ENCODE measurements at regions not wholly inside any gene's neighbourhood (a gene's known extent, or its start where the extent isn't known, plus 50 kb on each side); places are given as distances from the start of the nearest gene placed in this dataset.

GRCh38 chr6:19972221-19972620 is 135.1 kb downstream of the ID4 start:
- H3K4me2 ChIP-seq (ENCODE audit: insufficient read depth in 1 of 2, low read depth in 2 of 2, low read length in 2 of 2) = no peak overlapping the region
- no peak overlapping the region for H4K91ac ChIP-seq (replicated peaks; ENCODE audit: insufficient read length, low read length)
- H3K9me3 ChIP-seq (ENCODE audit: insufficient read depth in 2 of 2, low read depth in 1 of 2, low read length in 1 of 2) = no peaks in the 10 kb centered on the region
- no peaks in the 10 kb centered on the region for H3K27me3 ChIP-seq (replicated peaks in 1 of 4; ENCODE audit: control insufficient read depth in 3 of 4, extremely low read depth in 1 of 4, insufficient read depth in 3 of 4, low read length in 3 of 4)
- WGBS, 2 experiments (ENCODE audit: extremely low coverage in 1 of 2, insufficient coverage in 1 of 2, insufficient read length in 1 of 2, insufficient replicate concordance in 2 of 2, low coverage in 1 of 2, low lambda C conversion rate in 2 of 2, missing lambda C conversion rate in 1 of 2) = 79% methylated on average over 1 of the region's 1 CpG; no CpG with 5 or more reads in 1 of the 2 experiments
- FAIRE-seq (no peak), DNase-seq (ENCODE audit: low read depth in 1 of 2, low spot score in 2 of 2) (no peak)
- no peak overlapping the region for H2BK15ac ChIP-seq (ENCODE audit: low read length)
- H3K9ac ChIP-seq (replicated peaks in 1 of 4; ENCODE audit: extremely low read depth in 1 of 4, low read depth in 3 of 4, low read length in 3 of 4) = no peak overlapping the region
- POLR2A ChIA-PET (ENCODE audit: partially characterized antibody) = no interaction called here
- H3K56ac ChIP-seq (replicated peaks; ENCODE audit: insufficient read length, low read depth, low read length) = no peak overlapping the region
- no peak overlapping the region for H3K27ac ChIP-seq (ENCODE audit: low read depth, low read length)
- no peak overlapping the region for H3K14ac ChIP-seq (ENCODE audit: insufficient read length)
- no peak overlapping the region for H3K4me3 ChIP-seq (ENCODE audit: extremely low read depth in 1 of 4, insufficient read depth in 2 of 4, low read depth in 3 of 4, low read length in 4 of 4)
- no peak overlapping the region for H3K18ac ChIP-seq (ENCODE audit: extremely low read depth, low read length)
- no peaks in the 10 kb centered on the region for H3K79me2 ChIP-seq (ENCODE audit: control insufficient read depth in 1 of 2, insufficient read depth in 2 of 2, low read length in 2 of 2)
- H4K8ac ChIP-seq (ENCODE audit: extremely low read depth, insufficient read depth, low read length) = no peak overlapping the region
- H2BK120ac ChIP-seq (replicated peaks; ENCODE audit: low read depth, low read length) = no peak overlapping the region
- H2AFZ ChIP-seq (ENCODE audit: low read length) = no peak overlapping the region
- H4K20me1 ChIP-seq (replicated peaks in 1 of 2; ENCODE audit: control insufficient read depth in 1 of 2, insufficient read depth in 2 of 2, low read length in 2 of 2) = no peaks in the 10 kb centered on the region
- H3K23me2 ChIP-seq (ENCODE audit: low read depth, low read length) = no peaks in the 10 kb centered on the region
- no peak overlapping the region for H2BK5ac ChIP-seq (ENCODE audit: low read depth, low read length)
- CTCF ChIA-PET (ENCODE audit: partially characterized antibody) = interaction anchor here (0.6 kb wide), 1 partner anchor 1162 kb away, joined by 4 read pairs; no protein-coding TSS in a partner anchor
- H3K36me3 ChIP-seq (ENCODE audit: control insufficient read depth in 2 of 4, insufficient read depth in 4 of 4, low read length in 3 of 4) = no peaks in the 10 kb centered on the region
- no peak overlapping the region for H2AK5ac ChIP-seq (ENCODE audit: low read depth, low read length)
- no peak overlapping the region for H2BK12ac ChIP-seq (ENCODE audit: low read depth, low read length)
- no peak overlapping the region for H3K23ac ChIP-seq (ENCODE audit: insufficient read length)
- no peaks in the 10 kb centered on the region for H3K79me1 ChIP-seq (ENCODE audit: low read depth, low read length)
- H4K5ac ChIP-seq (ENCODE audit: insufficient read length, low read depth, low read length) = no peak overlapping the region
- H2BK20ac ChIP-seq (ENCODE audit: low read length) = no peak overlapping the region
- no peak overlapping the region for H3K4ac ChIP-seq (replicated peaks; ENCODE audit: insufficient read length, low read depth, low read length)
- no peaks in the 10 kb centered on the region for H3K4me1 ChIP-seq (replicated peaks in 1 of 4; ENCODE audit: control insufficient read depth in 3 of 4, insufficient read depth in 4 of 4, low read length in 3 of 4)
- TF ChIP-seq EP300 (IDR thresholded peaks at IDR 0.05; ENCODE audit: borderline replicate concordance in 1 of 2, low read depth in 2 of 2, low read length in 2 of 2) (no peak), JUN (IDR thresholded peaks at IDR 0.05; ENCODE audit: low read depth, low read length) (no peak), TAF1 (IDR thresholded peaks at IDR 0.05; ENCODE audit: low read depth, low read length) (no peak), YY1 (IDR thresholded peaks at IDR 0.05; ENCODE audit: low read depth, low read length) (no peak), TEAD4 (IDR thresholded peaks at IDR 0.05; ENCODE audit: low read depth, low read length) (no peak), EGR1 (IDR thresholded peaks at IDR 0.05; ENCODE audit: borderline replicate concordance, low read depth, low read length) (no peak), ATF3 (IDR thresholded peaks at IDR 0.05; ENCODE audit: insufficient read depth, low read depth, low read length) (no peak), BCL11A (IDR thresholded peaks at IDR 0.05; ENCODE audit: low read depth in 2 of 2, low read length in 2 of 2) (no peak), GABPA (IDR thresholded peaks at IDR 0.05; ENCODE audit: borderline replicate concordance, insufficient read depth, low read length) (no peak), CHD1 (IDR thresholded peaks at IDR 0.05; ENCODE audit: low read depth, low read length) (no peak), KDM4A (IDR thresholded peaks at IDR 0.05; ENCODE audit: low read depth, low read length, severe bottlenecking) (no peak), SAP30 (IDR thresholded peaks at IDR 0.05; ENCODE audit: insufficient read depth, insufficient replicate concordance, low read length) (no peak), SIX5 (IDR thresholded peaks at IDR 0.05; ENCODE audit: low read depth, low read length) (no peak), MAFK (IDR thresholded peaks at IDR 0.05; ENCODE audit: low read depth, low read length) (no peak), SUZ12 (IDR thresholded peaks at IDR 0.05; ENCODE audit: low read length) (no peak)

Data from H1 (cell line).